ENCODE measurements at regions not wholly inside any gene's neighbourhood (a gene's known extent, or its start where the extent isn't known, plus 50 kb on each side); places are given as distances from the start of the nearest gene placed in this dataset.
"Not testable (repeated sequence)": the region's sequence is repeated elsewhere in the genome, so short reads cannot be mapped to it uniquely, and the experiment has no call there.

DNA sequence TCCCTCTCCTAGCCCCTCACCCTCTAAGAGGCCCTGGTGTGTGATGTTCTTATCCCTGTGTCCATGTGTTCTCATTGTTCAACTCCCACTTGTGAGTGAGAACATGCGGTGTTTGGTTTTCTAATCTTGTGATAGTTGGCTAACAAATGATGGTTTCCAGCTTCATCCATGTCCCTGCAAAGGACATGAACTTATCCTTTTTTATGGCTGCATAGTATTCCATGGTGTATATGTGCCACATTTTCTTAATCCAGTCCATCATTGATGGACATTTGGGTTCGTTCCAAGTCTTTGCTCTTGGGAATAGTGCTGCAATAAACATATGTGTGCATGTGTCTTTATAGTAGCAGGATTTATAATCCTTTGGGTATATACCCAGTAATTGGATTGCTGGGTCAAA, 353.2 kb upstream of the EDA2R start:
- H3K4me3 Mint-ChIP-seq; H3K36me3 Mint-ChIP-seq (ENCODE audit: low read depth); H3K27me3 Mint-ChIP-seq (ENCODE audit: low read depth); H3K4me1 Mint-ChIP-seq (ENCODE audit: low read depth); H3K27ac Mint-ChIP-seq; H3K9me3 Mint-ChIP-seq; CTCF ChIA-PET; DNase-seq; intact Hi-C loops (cut with micrococcal nuclease): not testable (repeated sequence)

- H3K4me1 Mint-ChIP-seq (ENCODE audit: low read depth) = no peaks in the 10 kb centered on the region
- no peaks in the 10 kb centered on the region for H3K27me3 Mint-ChIP-seq (ENCODE audit: low read depth)
- no peak overlapping the region for H3K27ac Mint-ChIP-seq
- CTCF ChIA-PET = no interaction called here
- intact Hi-C loops (cut with micrococcal nuclease) = no loop called here
- no peak overlapping the region for H3K4me3 Mint-ChIP-seq
- peaks cover 2% of the 10 kb centered on the region for H3K9me3 Mint-ChIP-seq
- no peaks in the 10 kb centered on the region for H3K36me3 Mint-ChIP-seq (ENCODE audit: low read depth)
- DNase-seq = no peak
These were observed 349.5 kb upstream of the EDA2R start for GRCh38 chrX:66988331-66988730.

DNA sequence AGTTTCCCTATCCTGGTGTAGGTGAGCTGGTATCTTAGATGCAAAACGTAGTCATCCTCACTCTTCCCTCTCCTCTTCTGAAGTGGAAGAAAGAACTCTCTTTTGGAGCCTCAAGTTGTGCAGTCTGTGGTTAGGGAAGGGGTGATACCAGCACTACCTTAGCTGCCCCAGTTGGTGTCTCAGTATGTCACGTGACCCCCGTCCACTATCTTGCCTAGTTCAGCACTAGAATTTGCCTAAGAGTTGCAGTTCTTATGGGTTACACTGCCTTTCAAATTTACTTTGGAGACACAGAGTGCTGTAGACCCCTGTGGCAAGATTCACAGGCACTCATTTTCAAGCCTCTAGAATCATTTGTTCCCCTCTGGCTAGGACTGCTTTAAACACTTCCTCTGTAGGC, 322.8 kb upstream of the EDA2R start:
- intact Hi-C loops (cut with micrococcal nuclease) = no loop called here
- Mint-ChIP-seq H3K4me3 (no peak overlapping the region), H3K36me3 (ENCODE audit: low read depth) (no peaks in the 10 kb centered on the region), H3K4me1 (ENCODE audit: low read depth) (no peaks in the 10 kb centered on the region), H3K9me3 (peaks cover 10% of the 10 kb centered on the region), H3K27me3 (ENCODE audit: low read depth) (no peaks in the 10 kb centered on the region), H3K27ac (no peak overlapping the region)
- DNase-seq = no peak
- CTCF ChIA-PET = no interaction called here

DNA sequence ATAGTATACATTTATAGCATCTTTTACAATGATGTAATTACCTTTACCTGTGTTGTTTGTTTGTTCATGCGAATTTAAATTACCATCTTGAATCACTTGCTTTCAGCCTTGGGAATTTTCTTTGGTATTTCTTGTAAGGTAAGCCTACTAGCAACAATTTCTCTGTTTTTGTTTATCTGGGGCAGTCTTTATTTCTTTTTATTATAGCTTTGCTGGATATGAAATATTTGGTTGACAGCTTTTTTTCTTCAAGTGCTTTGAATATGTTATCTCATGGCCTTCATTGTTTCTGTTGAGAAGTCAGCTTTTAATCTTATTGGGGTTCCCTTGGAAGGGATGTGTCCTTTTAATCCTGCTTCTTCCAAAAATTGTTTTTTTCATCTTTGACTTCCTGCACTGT, 292.8 kb upstream of the EDA2R start:
- Mint-ChIP-seq H3K36me3 (ENCODE audit: low read depth) (no peaks in the 10 kb centered on the region), H3K27me3 (ENCODE audit: low read depth) (no peaks in the 10 kb centered on the region), H3K9me3 (peaks cover 4% of the 10 kb centered on the region), H3K27ac (no peak overlapping the region), H3K4me3 (no peak overlapping the region), H3K4me1 (ENCODE audit: low read depth) (no peaks in the 10 kb centered on the region)
- intact Hi-C loops (cut with micrococcal nuclease) = no loop called here
- DNase-seq = no peak
- CTCF ChIA-PET = no interaction called here

DNA sequence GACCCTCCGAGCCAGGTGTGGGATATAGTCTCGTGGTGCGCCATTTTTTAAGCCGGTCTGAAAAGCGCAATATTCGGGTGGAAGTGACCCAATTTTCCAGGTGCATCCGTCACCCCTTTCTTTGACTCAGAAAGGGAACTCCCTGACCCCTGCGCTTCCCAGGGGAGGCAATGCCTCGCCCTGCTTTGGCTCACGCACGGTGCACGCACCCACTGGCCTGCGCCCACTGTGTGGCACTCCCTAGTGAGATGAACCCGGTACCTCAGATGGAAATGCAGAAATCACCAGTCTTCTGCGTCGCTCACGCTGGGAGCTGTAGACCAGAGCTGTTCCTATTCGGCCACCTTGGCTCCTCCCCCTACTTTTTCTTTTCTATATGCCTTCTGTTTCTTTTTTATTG, 291.6 kb upstream of the EDA2R start:
- H3K4me3 Mint-ChIP-seq; H3K9me3 Mint-ChIP-seq; DNase-seq; H3K4me1 Mint-ChIP-seq (ENCODE audit: low read depth); CTCF ChIA-PET; H3K27ac Mint-ChIP-seq; intact Hi-C loops (cut with micrococcal nuclease); H3K36me3 Mint-ChIP-seq (ENCODE audit: low read depth); H3K27me3 Mint-ChIP-seq (ENCODE audit: low read depth): not testable (repeated sequence)

DNA sequence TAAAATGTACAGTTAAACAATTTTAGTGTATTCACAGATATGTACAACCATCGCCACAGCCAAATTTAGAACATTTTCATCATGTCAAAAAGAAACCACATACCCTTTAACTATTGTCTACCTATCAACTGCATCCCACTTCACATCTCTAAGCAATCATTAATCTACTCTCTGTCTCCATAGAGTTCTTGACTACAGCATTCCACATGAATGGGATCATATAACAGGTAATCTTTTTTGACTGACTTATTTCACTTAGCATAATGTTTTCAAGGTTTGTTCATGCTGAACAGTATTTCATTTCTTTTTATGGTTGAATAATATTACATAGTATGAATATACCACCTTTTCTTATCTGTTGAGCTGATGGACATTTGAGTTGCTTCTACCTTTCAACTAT, 281.4 kb upstream of the EDA2R start:
- H3K27ac Mint-ChIP-seq = no peak overlapping the region
- CTCF ChIA-PET = no interaction called here

GRCh38 chrX:66919280-66919832, 280.5 kb upstream of the EDA2R start:
- DNase-seq = no peak
- CTCF ChIA-PET = no interaction called here
- intact Hi-C loops (cut with micrococcal nuclease) = no loop called here
- H3K9me3 Mint-ChIP-seq = peaks cover 3% of the 10 kb centered on the region
- H3K27ac Mint-ChIP-seq = no peak overlapping the region
- H3K4me1 Mint-ChIP-seq (ENCODE audit: low read depth) = no peaks in the 10 kb centered on the region
- H3K36me3 Mint-ChIP-seq (ENCODE audit: low read depth) = no peaks in the 10 kb centered on the region
- H3K27me3 Mint-ChIP-seq (ENCODE audit: low read depth) = no peaks in the 10 kb centered on the region
- H3K4me3 Mint-ChIP-seq = no peak overlapping the region

More for the DNA sequence above, 281.4 kb upstream of the EDA2R start:
- no peak for DNase-seq
- Mint-ChIP-seq H3K4me3 (no peak overlapping the region), H3K36me3 (ENCODE audit: low read depth) (no peaks in the 10 kb centered on the region), H3K4me1 (ENCODE audit: low read depth) (no peaks in the 10 kb centered on the region), H3K27me3 (ENCODE audit: low read depth) (no peaks in the 10 kb centered on the region), H3K9me3 (peaks cover 3% of the 10 kb centered on the region)
- intact Hi-C loops (cut with micrococcal nuclease) = no loop called here

GRCh38 chrX:66918511-66918910, 279.6 kb upstream of the EDA2R start:
- CTCF ChIA-PET = no interaction called here
- Mint-ChIP-seq H3K36me3 (ENCODE audit: low read depth) (no peaks in the 10 kb centered on the region), H3K27ac (no peak overlapping the region), H3K9me3 (no peaks in the 10 kb centered on the region), H3K4me1 (ENCODE audit: low read depth) (no peaks in the 10 kb centered on the region), H3K4me3 (no peak overlapping the region), H3K27me3 (ENCODE audit: low read depth) (no peaks in the 10 kb centered on the region)
- no peak for DNase-seq
- intact Hi-C loops (cut with micrococcal nuclease) = no loop called here

GRCh38 chrX:66915893-66916292, 277.0 kb upstream of the EDA2R start:
- Mint-ChIP-seq H3K27ac (no peak overlapping the region), H3K36me3 (ENCODE audit: low read depth) (no peaks in the 10 kb centered on the region), H3K9me3 (no peaks in the 10 kb centered on the region), H3K4me1 (ENCODE audit: low read depth) (no peaks in the 10 kb centered on the region), H3K27me3 (ENCODE audit: low read depth) (no peaks in the 10 kb centered on the region), H3K4me3 (no peak overlapping the region)
- intact Hi-C loops (cut with micrococcal nuclease) = no loop called here
- CTCF ChIA-PET = no interaction called here
- no peak for DNase-seq

DNA sequence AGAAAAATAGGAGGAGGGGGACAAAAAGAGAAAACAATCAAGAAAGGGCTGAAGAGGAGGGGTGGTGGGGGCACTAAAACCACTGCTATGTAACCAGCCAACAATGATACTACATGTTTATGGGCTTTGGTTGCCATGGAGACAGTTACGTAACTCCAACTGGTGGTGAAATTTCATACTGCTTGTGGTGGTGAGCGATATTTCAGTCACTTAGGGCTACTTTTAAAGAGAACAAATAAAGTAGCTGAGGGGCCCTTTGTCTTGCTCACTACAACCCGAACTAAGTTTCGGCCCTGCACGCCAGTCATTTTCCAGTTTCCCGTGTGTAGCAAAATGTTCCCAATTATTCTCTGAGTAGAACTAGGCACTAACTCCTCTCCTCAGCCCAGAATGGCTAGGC, 275.2 kb upstream of the EDA2R start:
- no peak overlapping the region for H3K4me3 Mint-ChIP-seq
- no peaks in the 10 kb centered on the region for H3K4me1 Mint-ChIP-seq (ENCODE audit: low read depth)
- H3K36me3 Mint-ChIP-seq (ENCODE audit: low read depth) = no peaks in the 10 kb centered on the region
- H3K27ac Mint-ChIP-seq = no peak overlapping the region
- no peak for DNase-seq
- H3K9me3 Mint-ChIP-seq = no peaks in the 10 kb centered on the region
- no peaks in the 10 kb centered on the region for H3K27me3 Mint-ChIP-seq (ENCODE audit: low read depth)
- CTCF ChIA-PET = no interaction called here
- intact Hi-C loops (cut with micrococcal nuclease) = no loop called here

- no peaks in the 10 kb centered on the region for H3K4me1 Mint-ChIP-seq (ENCODE audit: low read depth)
- CTCF ChIA-PET = no interaction called here
- no peaks in the 10 kb centered on the region for H3K27me3 Mint-ChIP-seq (ENCODE audit: low read depth)
- H3K36me3 Mint-ChIP-seq (ENCODE audit: low read depth) = no peaks in the 10 kb centered on the region
- no peak for DNase-seq
- no peak overlapping the region for H3K27ac Mint-ChIP-seq
- intact Hi-C loops (cut with micrococcal nuclease) = no loop called here
- no peak overlapping the region for H3K4me3 Mint-ChIP-seq
- H3K9me3 Mint-ChIP-seq = no peaks in the 10 kb centered on the region
These were observed 273.5 kb upstream of the EDA2R start for GRCh38 chrX:66912417-66912816.

DNA sequence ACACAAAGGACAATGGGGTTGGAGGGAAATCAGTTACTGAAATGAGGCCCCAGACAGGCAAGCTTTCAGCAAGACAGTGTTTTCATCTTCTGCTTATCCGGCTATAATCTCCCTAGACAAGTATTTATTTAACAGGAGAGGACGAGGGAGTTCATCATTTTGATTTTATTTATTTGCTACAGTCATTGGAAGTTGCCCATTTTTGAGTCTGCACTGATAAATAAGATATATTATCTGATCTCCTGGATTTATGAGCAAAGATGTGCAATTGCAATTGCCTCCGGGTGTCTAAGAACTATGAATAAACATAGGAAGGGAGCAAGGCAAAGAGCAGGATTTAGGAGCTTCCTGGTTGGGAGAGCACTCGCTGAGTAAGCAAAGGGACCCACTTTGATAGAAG, 263.2 kb upstream of the EDA2R start:
- H3K9me3 Mint-ChIP-seq = no peaks in the 10 kb centered on the region
- H3K27me3 Mint-ChIP-seq (ENCODE audit: low read depth) = no peaks in the 10 kb centered on the region
- CTCF ChIA-PET = no interaction called here
- intact Hi-C loops (cut with micrococcal nuclease) = no loop called here
- no peak overlapping the region for H3K4me3 Mint-ChIP-seq
- H3K4me1 Mint-ChIP-seq (ENCODE audit: low read depth) = no peaks in the 10 kb centered on the region
- H3K36me3 Mint-ChIP-seq (ENCODE audit: low read depth) = no peaks in the 10 kb centered on the region
- no peak overlapping the region for H3K27ac Mint-ChIP-seq
- no peak for DNase-seq

- no peaks in the 10 kb centered on the region for H3K36me3 Mint-ChIP-seq (ENCODE audit: low read depth)
- no peak for DNase-seq
- H3K4me3 Mint-ChIP-seq = no peak overlapping the region
- H3K9me3 Mint-ChIP-seq = no peaks in the 10 kb centered on the region
- CTCF ChIA-PET = no interaction called here
- H3K4me1 Mint-ChIP-seq (ENCODE audit: low read depth) = no peaks in the 10 kb centered on the region
- H3K27me3 Mint-ChIP-seq (ENCODE audit: low read depth) = no peaks in the 10 kb centered on the region
- H3K27ac Mint-ChIP-seq = no peak overlapping the region
- intact Hi-C loops (cut with micrococcal nuclease) = no loop called here
These were observed 262.0 kb upstream of the EDA2R start for GRCh38 chrX:66900886-66901285.

DNA sequence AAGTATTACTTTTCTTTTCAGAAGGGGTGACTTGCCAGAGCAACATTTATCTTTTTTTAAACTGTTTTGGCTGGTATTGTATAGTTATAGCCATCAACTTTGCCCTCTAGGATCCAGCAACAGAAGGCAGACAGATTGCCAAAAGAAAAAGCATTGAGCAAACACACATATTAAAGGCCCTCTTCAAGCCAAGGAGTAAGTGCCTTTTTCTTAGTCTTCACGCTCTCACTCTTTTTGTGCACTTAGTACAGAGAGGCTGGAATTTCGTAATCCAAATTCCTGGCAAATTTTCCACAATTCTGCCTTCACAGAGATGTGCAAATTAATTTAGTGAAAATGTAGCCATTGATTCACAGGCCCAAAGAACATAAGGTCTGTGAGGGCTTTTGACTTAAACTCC, 253.1 kb upstream of the EDA2R start:
- H3K4me1 Mint-ChIP-seq (ENCODE audit: low read depth) = no peaks in the 10 kb centered on the region
- H3K4me3 Mint-ChIP-seq = no peak overlapping the region
- H3K9me3 Mint-ChIP-seq = no peaks in the 10 kb centered on the region
- H3K27ac Mint-ChIP-seq = no peak overlapping the region
- intact Hi-C loops (cut with micrococcal nuclease) = no loop called here
- no peak for DNase-seq
- H3K27me3 Mint-ChIP-seq (ENCODE audit: low read depth) = no peaks in the 10 kb centered on the region
- CTCF ChIA-PET = no interaction called here
- H3K36me3 Mint-ChIP-seq (ENCODE audit: low read depth) = no peaks in the 10 kb centered on the region

All from activated naive CD4-positive, alpha-beta T cell treated with anti-CD3 and anti-CD28 coated beads for 36 hours (primary cell).